IMR-90 (cell line): ENCODE measurements at regions not wholly inside any gene's neighbourhood (a gene's known extent, or its start where the extent isn't known, plus 50 kb on each side); places are given as distances from the start of the nearest gene placed in this dataset.

Experiments used
- ATAC-seq: fragments of 200-7000 bp; cut with Tn5 transposase; 2 replicates; pipeline ENCODE4 v1.9.1; 2020; ENCODE audit warnings: low read depth, mild to moderate bottlenecking, moderate library complexity
- BruUV-seq: library from RNA; stranded (reverse); fragments of 400-500 nt; replicated peaks from 2 replicates; lab custom pipeline; 2021; lab: Mats Ljungman, UMichigan
- CTCF ChIA-PET: fragments of 300-600 bp; formaldehyde crosslinking; extraction: SDS; loops from one replicate; lab custom pipeline; 2021; ENCODE audit warnings: antibody characterized with exemption; lab: Yijun Ruan, JAX
- POLR2A ChIA-PET: fragments of 300-600 bp; sonication (Branson Sonifier 250); formaldehyde crosslinking; loops from one replicate; lab custom pipeline; 2022; ENCODE audit warnings: antibody characterized with exemption; ENCODE audit not compliant: unreplicated experiment; lab: Charles Lee
- DNase-seq: peaks from one replicate; pipeline ENCODE4 v3.0.0; 2013
- H2AFZ ChIP-seq: replicated peaks from 2 replicates; pipeline ENCODE3; 2013; ENCODE audit warnings: low read length, mild to moderate bottlenecking; ENCODE audit not compliant: poor library complexity
- H2AK5ac ChIP-seq: 2 replicates; pipeline ENCODE4 v1.6.1; 2013; ENCODE audit warnings: low read depth, low read length, inconsistent platforms
- H2AK9ac ChIP-seq: replicated peaks from 2 replicates; pipeline ENCODE3; 2013; ENCODE audit warnings: mild to moderate bottlenecking, low read depth, low read length, moderate library complexity; ENCODE audit not compliant: poor library complexity
- H2BK120ac ChIP-seq: 2 replicates; pipeline ENCODE4 v1.6.1; 2013; ENCODE audit warnings: low read depth, low read length, inconsistent platforms
- H2BK15ac ChIP-seq: 3 replicates; pipeline ENCODE4 v1.6.1; 2013; ENCODE audit warnings: low read depth, low read length, inconsistent platforms
- H2BK20ac ChIP-seq: 2 replicates; pipeline ENCODE4 v1.6.1; 2013; ENCODE audit warnings: low read depth, mild to moderate bottlenecking, inconsistent platforms, low read length, moderate library complexity
- H2BK5ac ChIP-seq: 2 replicates; pipeline ENCODE4 v1.6.1; 2013; ENCODE audit warnings: mild to moderate bottlenecking, low read depth, low read length, inconsistent platforms; ENCODE audit not compliant: poor library complexity, severe bottlenecking
- H3K14ac ChIP-seq: replicated peaks from 2 replicates; pipeline ENCODE4 v1.6.1; 2013; ENCODE audit warnings: low read depth, low read length, inconsistent platforms
- H3K18ac ChIP-seq: 2 replicates; pipeline ENCODE4 v1.6.1; 2013; ENCODE audit warnings: low read depth, low read length, control low read depth
- H3K23ac ChIP-seq: 2 replicates; pipeline ENCODE4 v1.6.1; 2013; ENCODE audit warnings: low read depth, low read length, inconsistent platforms
- H3K27ac ChIP-seq: 2 replicates; pipeline ENCODE4 v1.5.1; 2013; ENCODE audit warnings: mild to moderate bottlenecking, control low read depth, low read length; ENCODE audit not compliant: insufficient read depth
- H3K27me3 ChIP-seq: 2 replicates; pipeline ENCODE4 v1.6.1; 2013; ENCODE audit warnings: low read length; ENCODE audit not compliant: control insufficient read depth, insufficient read depth
- H3K36me3 ChIP-seq: 2 replicates; pipeline ENCODE4 v1.6.1; 2013; ENCODE audit warnings: low read length, mixed read lengths; ENCODE audit not compliant: control insufficient read depth, insufficient read depth
- H3K4ac ChIP-seq: 2 replicates; pipeline ENCODE4 v1.6.1; 2013; ENCODE audit warnings: low read depth, low read length, inconsistent platforms
- H3K4me1 ChIP-seq: 2 replicates; pipeline ENCODE4 v1.6.1; 2013; ENCODE audit warnings: low read length, mixed read lengths; ENCODE audit not compliant: control insufficient read depth, insufficient read depth
- H3K4me2 ChIP-seq: 2 replicates; pipeline ENCODE4 v1.6.1; 2013; ENCODE audit warnings: low read depth, mild to moderate bottlenecking, control low read depth, low read length, moderate library complexity
- H3K4me3 ChIP-seq: 2 replicates; pipeline ENCODE4 v1.5.1; 2013; ENCODE audit warnings: low read depth, mild to moderate bottlenecking, control low read depth, low read length, moderate library complexity; ENCODE audit not compliant: insufficient read depth
- H3K56ac ChIP-seq: 2 replicates; pipeline ENCODE4 v1.6.1; 2013; ENCODE audit warnings: low read length, inconsistent platforms; ENCODE audit not compliant: insufficient read depth; ENCODE audit errors: extremely low read depth
- H3K79me1 ChIP-seq, 2 experiments: 2 replicates each; pipeline ENCODE4 v1.6.1; 2013; ENCODE audit warnings: low read length in 2 of 2, inconsistent platforms in 1 of 2, low read depth in 1 of 2
- H3K9ac ChIP-seq: 2 replicates; pipeline ENCODE4 v1.6.1; 2013; ENCODE audit warnings: low read depth, low read length, control low read depth
- H3K9me1 ChIP-seq: 2 replicates; pipeline ENCODE4 v1.6.1; 2013; ENCODE audit warnings: low read length, inconsistent platforms; ENCODE audit not compliant: insufficient read depth
- H3K9me3 ChIP-seq: 2 replicates; pipeline ENCODE4 v1.6.1; 2013; ENCODE audit warnings: low read length; ENCODE audit not compliant: control insufficient read depth, insufficient read depth
- H4K20me1 ChIP-seq: 2 replicates; pipeline ENCODE4 v1.6.1; 2013; ENCODE audit warnings: low read length, inconsistent platforms; ENCODE audit not compliant: insufficient read depth
- H4K5ac ChIP-seq: 2 replicates; pipeline ENCODE4 v1.6.1; 2013; ENCODE audit warnings: mild to moderate bottlenecking, low read depth, low read length, control low read depth
- H4K8ac ChIP-seq, 2 experiments: 2 replicates each; pipeline ENCODE4 v1.6.1; 2013; ENCODE audit warnings: low read depth in 2 of 2, low read length in 2 of 2, control low read depth in 1 of 2, inconsistent platforms in 1 of 2
- H4K91ac ChIP-seq: 2 replicates; pipeline ENCODE4 v1.6.1; 2013; ENCODE audit warnings: low read depth, low read length, inconsistent platforms; ENCODE audit not compliant: insufficient read depth
- CEBPB ChIP-seq: IDR thresholded peaks from 2 replicates; pipeline ENCODE4 v1.6.1; 2012; ENCODE audit warnings: low read depth, low read length, improper control_type of control experiment
- CTCF ChIP-seq: conservative IDR thresholded peaks from 2 replicates; pipeline ENCODE4 v1.5.1; 2012; ENCODE audit warnings: mild to moderate bottlenecking, low read depth, low read length, improper control_type of control experiment
- FOS ChIP-seq: fragments of 150-350 bp; IDR thresholded peaks from 2 replicates; pipeline ENCODE4 v1.6.1; 2016; ENCODE audit warnings: low read depth, low read length
- SMC3 ChIP-seq: fragments of 150-350 bp; IDR thresholded peaks from 2 replicates; pipeline ENCODE4 v1.6.1; 2016; ENCODE audit warnings: low read depth, mild to moderate bottlenecking, antibody characterized with exemption, low read length, moderate library complexity
- WGBS, 2 experiments: methylation state at CpG; one replicate each; pipeline versions ENCODE4 v1.1.5 to v1.1.7; 2013; ENCODE audit warnings: missing lambda C conversion rate in 2 of 2; ENCODE audit not compliant: insufficient read length in 1 of 2; ENCODE audit errors: extremely low coverage in 2 of 2; 5-methylcytosine and 5-hydroxymethylcytosine counted together
- dilution Hi-C: fragments of 300-500 bp; cut with HindIII; formaldehyde crosslinking; loops from one replicate; pipeline ENCODE4 v1.14.3; 2018; ENCODE audit warnings: low sequenced_read_pairs; ENCODE audit not compliant: unreplicated experiment
- in situ Hi-C: fragments of 300-500 bp; cut with MboI; formaldehyde crosslinking; loops from 3 replicates; pipeline ENCODE4 v1.14.3; 2019; ENCODE audit warnings: low sequenced_read_pairs, inconsistent platforms, mixed read lengths
- intact Hi-C: fragments of 100-400 bp; cut with micrococcal nuclease; formaldehyde crosslinking; loops from 2 replicates; pipeline ENCODE4 v1.10.0; 2022

GRCh38 chr11:28526406-28526751 lies 418.2 kb downstream of the METTL15 start:
- POLR2A ChIA-PET: no interaction called here
- H4K20me1 ChIP-seq: no peaks in the 10 kb centered on the region
- H3K14ac ChIP-seq: no peak overlapping the region
- no peak overlapping the region for H3K56ac ChIP-seq
- H3K4me1 ChIP-seq: peaks cover 3% of the 10 kb centered on the region; the same call in 1 of the 2 replicates
- no CpG with 5 or more reads among the region's 1 CpG for WGBS, 2 experiments
- dilution Hi-C loops (no loop called here), intact Hi-C loops (loop anchor here (5.0 to 10.0 kb wide), 3 partner anchors 419 to 804 kb away; partner anchors contain the start of genes KIF18A and METTL15), in situ Hi-C loops (loop anchor here (25.0 kb wide), 1 partner anchor 814 kb away; the partner anchor contains the start of gene BDNF)
- CTCF ChIA-PET: interaction anchor here (1.2 kb wide), 1 partner anchor 827 kb away, joined by 4 read pairs; no protein-coding TSS in a partner anchor
- H2BK5ac ChIP-seq: no peak overlapping the region
- H4K5ac ChIP-seq: no peak overlapping the region
- BruUV-seq: no TSS peak
- no peaks in the 10 kb centered on the region for H3K36me3 ChIP-seq
- no peak overlapping the region for H3K18ac ChIP-seq
- H2AK9ac ChIP-seq: no peak overlapping the region
- H3K23ac ChIP-seq: no peak overlapping the region
- H3K4me3 ChIP-seq: no peak overlapping the region
- no peaks in the 10 kb centered on the region for H3K27me3 ChIP-seq
- no peak overlapping the region for H3K4me2 ChIP-seq
- no peaks in the 10 kb centered on the region for H3K9me1 ChIP-seq
- TF ChIP-seq CTCF (no peak), FOS (no peak), SMC3 (no peak), CEBPB (no peak)
- no peak overlapping the region for H2BK120ac ChIP-seq
- H4K91ac ChIP-seq: no peak overlapping the region
- no peak overlapping the region for H2AK5ac ChIP-seq
- peaks cover 17% of the 10 kb centered on the region for H3K9me3 ChIP-seq
- no peak overlapping the region for H2BK20ac ChIP-seq
- no peaks in the 10 kb centered on the region for H3K79me1 ChIP-seq
- ATAC-seq: no peak
- peak; percentile 25 for DNase-seq
- H3K9ac ChIP-seq: no peak overlapping the region
- no peak overlapping the region for H3K4ac ChIP-seq
- H4K8ac ChIP-seq: no peak overlapping the region
- H2BK15ac ChIP-seq: no peak overlapping the region
- H2AFZ ChIP-seq: no peak overlapping the region
- H3K27ac ChIP-seq: no peak overlapping the region
